HCT116 (cell line): ENCODE measurements at regions not wholly inside any gene's neighbourhood (a gene's known extent, or its start where the extent isn't known, plus 50 kb on each side); places are given as distances from the start of the nearest gene placed in this dataset.

Source experiments
- ATAC-seq: fragments of 200-7000 bp; cut with Tn5 transposase; 2 replicates; pipeline ENCODE4 v1.9.1; 2020; ENCODE audit warnings: mild to moderate bottlenecking, moderate library complexity
- BruUV-seq: library from RNA; stranded (reverse); fragments of 400-500 nt; replicated peaks from 2 replicates; lab custom pipeline; 2021; lab: Mats Ljungman, UMichigan
- CTCF ChIA-PET: fragments of 300-600 bp; sonication (Branson Sonifier 250); formaldehyde crosslinking; loops from one replicate; lab custom pipeline; 2021; ENCODE audit warnings: antibody characterized with exemption; lab: Charles Lee
- POLR2A ChIA-PET: fragments of 300-600, 350-600 bp; sonication (Branson Sonifier 250); formaldehyde crosslinking; loops from one replicate; lab custom pipeline; 2021; ENCODE audit warnings: antibody characterized with exemption; lab: Charles Lee
- RAD21 ChIA-PET, 2 experiments: fragments of 300-600 bp; sonication (Branson Sonifier 250); formaldehyde crosslinking; loops; one replicate each; lab custom pipeline; 2023; ENCODE audit warnings: low total read pairs in 2 of 2; ENCODE audit not compliant: uncharacterized antibody in 2 of 2, unreplicated experiment in 2 of 2, low non-redundant PET in 1 of 2; lab: Charles Lee
- DNase-seq: peaks from one replicate; pipeline ENCODE4 v3.0.0-alpha.2; 2010; ENCODE audit warnings: low read depth, low spot score
- H2AFZ ChIP-seq: fragments of 200-600 bp; shearing (Covaris generic), sonication (generic); 2 replicates; pipeline ENCODE4 v1.6.1; 2017; ENCODE audit warnings: low read depth, mixed run types, mixed read lengths, antibody characterized with exemption, low read length; ENCODE audit not compliant: poor library complexity, severe bottlenecking
- H3K27ac ChIP-seq: 2 replicates; pipeline ENCODE4 v1.5.1; 2012; ENCODE audit warnings: low read depth, low read length
- H3K27me3 ChIP-seq: fragments of 200-600 bp; sonication (generic); 2 replicates; pipeline ENCODE4 v1.6.1; 2016; ENCODE audit warnings: mixed run types, low read length, mixed read lengths; ENCODE audit not compliant: insufficient read depth
- H3K36me3 ChIP-seq, 2 experiments: fragments of 200-500 bp in 1 of 2; fragments of 200-600 bp in 1 of 2; sonication (Bioruptor generic) in 1 of 2; sonication (generic) in 1 of 2; 2 replicates each; pipeline versions ENCODE4 v1.5.1 to v1.6.1; 2014 to 2016; ENCODE audit warnings: low read length in 2 of 2, inconsistent platforms in 1 of 2, mixed read lengths in 1 of 2, mixed run types in 1 of 2; ENCODE audit not compliant: insufficient read depth in 2 of 2, control insufficient read depth in 1 of 2
- H3K4me1 ChIP-seq, 2 experiments: fragments of 200-600 bp in 1 of 2; sonication (generic) in 1 of 2; 2 replicates each; pipeline versions ENCODE4 v1.5.1 to v1.6.1; 2012 to 2017; ENCODE audit warnings: low read length in 2 of 2, inconsistent platforms in 1 of 2, mild to moderate bottlenecking in 1 of 2, mixed read lengths in 1 of 2, mixed run types in 1 of 2, moderate library complexity in 1 of 2; ENCODE audit not compliant: insufficient read depth in 2 of 2, control insufficient read depth in 1 of 2
- H3K4me2 ChIP-seq: fragments of 200-600 bp; sonication (generic); 2 replicates; pipeline ENCODE4 v1.6.1; 2017; ENCODE audit warnings: mixed run types, low read length, mixed read lengths
- H3K4me3 ChIP-seq, 2 experiments: fragments of 200-600 bp in 1 of 2; sonication (generic) in 1 of 2; replicated peaks in 1 of 2; 2 replicates each; pipeline ENCODE4 v1.5.1; 2011 to 2016; ENCODE audit warnings: low read length in 2 of 2, control low read depth in 1 of 2, low read depth in 1 of 2, mild to moderate bottlenecking in 1 of 2, mixed read lengths in 1 of 2, mixed run types in 1 of 2
- H3K79me2 ChIP-seq: fragments of 200-600 bp; sonication (generic); 2 replicates; pipeline ENCODE4 v1.6.1; 2017; ENCODE audit warnings: mild to moderate bottlenecking, mixed run types, low read length, moderate library complexity, mixed read lengths; ENCODE audit not compliant: insufficient read depth
- H3K9ac ChIP-seq: fragments of 200-600 bp; sonication (generic); 2 replicates; pipeline ENCODE4 v1.6.1; 2016; ENCODE audit warnings: low read length, mixed read lengths
- H3K9me2 ChIP-seq: fragments of 200-600 bp; sonication (generic), shearing (Covaris generic); 2 replicates; pipeline ENCODE4 v1.6.1; 2017; ENCODE audit warnings: mixed run types, mild to moderate bottlenecking, moderate library complexity; ENCODE audit not compliant: insufficient read depth
- H3K9me3 ChIP-seq, 2 experiments: fragments of 200-500 bp in 1 of 2; fragments of 200-600 bp in 1 of 2; sonication (Bioruptor generic) in 1 of 2; sonication (generic) in 1 of 2; 2 replicates each; pipeline ENCODE4 v1.6.1; 2014 to 2017; ENCODE audit warnings: low read length in 2 of 2, mixed read lengths in 2 of 2, inconsistent platforms in 1 of 2, low read depth in 1 of 2, mild to moderate bottlenecking in 1 of 2, mixed run types in 1 of 2, moderate library complexity in 1 of 2; ENCODE audit not compliant: control insufficient read depth in 1 of 2, insufficient read depth in 1 of 2
- H4K20me1 ChIP-seq: fragments of 200-600 bp; sonication (generic), shearing (Covaris generic); 2 replicates; pipeline ENCODE4 v1.6.1; 2017; ENCODE audit warnings: mixed run types, mild to moderate bottlenecking, moderate library complexity; ENCODE audit not compliant: insufficient read depth
- CBX3 ChIP-seq: IDR thresholded peaks from 2 replicates; pipeline ENCODE4 v1.6.1; 2012; ENCODE audit warnings: low read depth
- CEBPB ChIP-seq: IDR thresholded peaks from 2 replicates; pipeline ENCODE4 v1.6.1; 2012; ENCODE audit warnings: low read depth
- EGR1 ChIP-seq: IDR thresholded peaks from 2 replicates; pipeline ENCODE4 v1.6.1; 2012; ENCODE audit warnings: low read depth
- ELF1 ChIP-seq: IDR thresholded peaks from 2 replicates; pipeline ENCODE4 v1.6.1; 2012; ENCODE audit warnings: low read depth, borderline replicate concordance
- EZH2phosphoT487 ChIP-seq: fragments of 200-600 bp; IDR thresholded peaks from 2 replicates; pipeline ENCODE4 v1.6.1; 2018; ENCODE audit warnings: antibody characterized with exemption, borderline replicate concordance
- JUND ChIP-seq: IDR thresholded peaks from 2 replicates; pipeline ENCODE4 v1.6.1; 2012
- POLR2A ChIP-seq: IDR thresholded peaks from 2 replicates; pipeline ENCODE4 v1.7.0; 2011; ENCODE audit warnings: borderline replicate concordance; ENCODE audit not compliant: insufficient read depth, insufficient read length; ENCODE audit errors: extremely low read depth
- POLR2AphosphoS5 ChIP-seq: IDR thresholded peaks from 2 replicates; pipeline ENCODE4 v1.6.1; 2011; ENCODE audit warnings: mild to moderate bottlenecking, low read depth, low read length, moderate library complexity
- RAD21 ChIP-seq: IDR thresholded peaks from 2 replicates; pipeline ENCODE4 v1.6.1; 2012; ENCODE audit warnings: low read depth, mild to moderate bottlenecking
- SIN3A ChIP-seq: IDR thresholded peaks from 2 replicates; pipeline ENCODE4 v1.6.1; 2012; ENCODE audit warnings: low read depth
- SP1 ChIP-seq: IDR thresholded peaks from 2 replicates; pipeline ENCODE4 v1.6.1; 2012; ENCODE audit warnings: low read depth
- SRF ChIP-seq: IDR thresholded peaks from 2 replicates; pipeline ENCODE4 v1.6.1; 2012; ENCODE audit warnings: low read depth
- YY1 ChIP-seq: IDR thresholded peaks from 2 replicates; pipeline ENCODE4 v1.6.1; 2011; ENCODE audit warnings: low read length, low read depth, moderate library complexity, mild to moderate bottlenecking; ENCODE audit not compliant: insufficient replicate concordance; ENCODE audit errors: extremely low read depth
- intact Hi-C: fragments of 100-400 bp; cut with micrococcal nuclease; formaldehyde crosslinking; loops from 2 replicates; pipeline ENCODE4 v1.10.0; 2022
- TF ChIP-seq, protein P1 (sequence below), 3 experiments: fragments of 200-600 bp in 1 of 3; sonication (generic) in 1 of 3; IDR thresholded peaks in 2 of 3; conservative IDR thresholded peaks in 1 of 3; 2 replicates each; pipeline ENCODE4 v1.5.1; 2012 to 2017; ENCODE audit warnings: low read depth in 2 of 3, low read length in 2 of 3, antibody characterized with exemption in 1 of 3, borderline replicate concordance in 1 of 3, control low read depth in 1 of 3, mild to moderate bottlenecking in 1 of 3, mixed read lengths in 1 of 3, mixed run types in 1 of 3, moderate library complexity in 1 of 3; ENCODE audit not compliant: insufficient read depth in 1 of 3
- TF ChIP-seq, protein P2 (sequence below): IDR thresholded peaks from 2 replicates; pipeline ENCODE4 v1.6.1; 2011; ENCODE audit warnings: mild to moderate bottlenecking, low read length, moderate library complexity; ENCODE audit not compliant: insufficient replicate concordance; ENCODE audit errors: extremely low read depth

- POLR2A ChIA-PET, result no interaction called here
- Histone ChIP-seq H3K9me2 (no peaks in the 10 kb centered on the region), H3K36me3 (no peaks in the 10 kb centered on the region), H4K20me1 (no peaks in the 10 kb centered on the region), H3K9me3 (no peaks in the 10 kb centered on the region), H3K4me2 (no peak overlapping the region), H3K79me2 (no peaks in the 10 kb centered on the region), H3K9ac (no peak overlapping the region), H3K27ac (no peak overlapping the region), H2AFZ (no peak overlapping the region), H3K27me3 (no peaks in the 10 kb centered on the region), H3K4me1 (no peaks in the 10 kb centered on the region), H3K4me3 (no peak overlapping the region)
- DNase-seq, result no peak
- CTCF ChIA-PET, result interaction anchor here (1.3 kb wide), 1 partner anchor 19 kb away, joined by 3 read pairs; no protein-coding TSS in a partner anchor
- no TSS peak for BruUV-seq
- intact Hi-C loops, result no loop called here
- TF ChIP-seq CBX3 (no peak), SIN3A (no peak), CEBPB (no peak), POLR2A (no peak), SP1 (no peak), SRF (no peak), EZH2phosphoT487 (no peak), EGR1 (no peak), POLR2AphosphoS5 (no peak), ELF1 (no peak), YY1 (no peak), RAD21 (no peak), JUND (no peak)
- TF ChIP-seq, protein P1, sequence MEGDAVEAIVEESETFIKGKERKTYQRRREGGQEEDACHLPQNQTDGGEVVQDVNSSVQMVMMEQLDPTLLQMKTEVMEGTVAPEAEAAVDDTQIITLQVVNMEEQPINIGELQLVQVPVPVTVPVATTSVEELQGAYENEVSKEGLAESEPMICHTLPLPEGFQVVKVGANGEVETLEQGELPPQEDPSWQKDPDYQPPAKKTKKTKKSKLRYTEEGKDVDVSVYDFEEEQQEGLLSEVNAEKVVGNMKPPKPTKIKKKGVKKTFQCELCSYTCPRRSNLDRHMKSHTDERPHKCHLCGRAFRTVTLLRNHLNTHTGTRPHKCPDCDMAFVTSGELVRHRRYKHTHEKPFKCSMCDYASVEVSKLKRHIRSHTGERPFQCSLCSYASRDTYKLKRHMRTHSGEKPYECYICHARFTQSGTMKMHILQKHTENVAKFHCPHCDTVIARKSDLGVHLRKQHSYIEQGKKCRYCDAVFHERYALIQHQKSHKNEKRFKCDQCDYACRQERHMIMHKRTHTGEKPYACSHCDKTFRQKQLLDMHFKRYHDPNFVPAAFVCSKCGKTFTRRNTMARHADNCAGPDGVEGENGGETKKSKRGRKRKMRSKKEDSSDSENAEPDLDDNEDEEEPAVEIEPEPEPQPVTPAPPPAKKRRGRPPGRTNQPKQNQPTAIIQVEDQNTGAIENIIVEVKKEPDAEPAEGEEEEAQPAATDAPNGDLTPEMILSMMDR (IDR thresholded peaks at IDR 0.05 in 2 of 3, conservative IDR thresholded peaks at IDR 0.05 in 1 of 3; ENCODE audit: borderline replicate concordance in 1 of 3, insufficient read depth in 1 of 3, low read depth in 2 of 3, low read length in 2 of 3), result no peak
- TF ChIP-seq, protein P2, sequence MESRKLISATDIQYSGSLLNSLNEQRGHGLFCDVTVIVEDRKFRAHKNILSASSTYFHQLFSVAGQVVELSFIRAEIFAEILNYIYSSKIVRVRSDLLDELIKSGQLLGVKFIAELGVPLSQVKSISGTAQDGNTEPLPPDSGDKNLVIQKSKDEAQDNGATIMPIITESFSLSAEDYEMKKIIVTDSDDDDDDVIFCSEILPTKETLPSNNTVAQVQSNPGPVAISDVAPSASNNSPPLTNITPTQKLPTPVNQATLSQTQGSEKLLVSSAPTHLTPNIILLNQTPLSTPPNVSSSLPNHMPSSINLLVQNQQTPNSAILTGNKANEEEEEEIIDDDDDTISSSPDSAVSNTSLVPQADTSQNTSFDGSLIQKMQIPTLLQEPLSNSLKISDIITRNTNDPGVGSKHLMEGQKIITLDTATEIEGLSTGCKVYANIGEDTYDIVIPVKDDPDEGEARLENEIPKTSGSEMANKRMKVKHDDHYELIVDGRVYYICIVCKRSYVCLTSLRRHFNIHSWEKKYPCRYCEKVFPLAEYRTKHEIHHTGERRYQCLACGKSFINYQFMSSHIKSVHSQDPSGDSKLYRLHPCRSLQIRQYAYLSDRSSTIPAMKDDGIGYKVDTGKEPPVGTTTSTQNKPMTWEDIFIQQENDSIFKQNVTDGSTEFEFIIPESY, result no peak
- RAD21 ChIA-PET, result no interaction called here
- no peak for ATAC-seq
Observed at GRCh38 chr3:107098864-107099263, 278.4 kb upstream of the CCDC54 start.
